ENCODE measurements at regions not wholly inside any gene's neighbourhood (a gene's known extent, or its start where the extent isn't known, plus 50 kb on each side); places are given as distances from the start of the nearest gene placed in this dataset.

DNA sequence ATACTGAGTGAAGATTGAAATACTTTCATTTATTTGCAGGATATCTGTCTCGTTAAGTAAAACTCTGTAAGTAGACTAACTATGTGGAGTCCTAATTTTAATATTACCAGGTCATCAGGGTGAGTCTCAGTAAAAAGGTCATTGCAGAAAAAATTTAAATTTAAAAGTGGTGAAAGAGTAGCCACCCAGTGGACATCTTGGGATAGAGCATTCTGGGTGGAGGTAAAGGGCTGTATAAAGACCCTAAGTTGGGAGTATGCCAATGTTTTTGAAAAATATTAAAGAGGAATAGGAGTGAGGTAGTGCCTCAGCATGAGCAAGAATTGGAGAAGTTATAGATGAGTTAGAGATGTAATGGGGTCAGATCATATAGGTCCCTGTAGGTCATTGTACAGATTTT, 145.5 kb downstream of the HMHB1 start:
- TF ChIP-seq, protein P1, sequence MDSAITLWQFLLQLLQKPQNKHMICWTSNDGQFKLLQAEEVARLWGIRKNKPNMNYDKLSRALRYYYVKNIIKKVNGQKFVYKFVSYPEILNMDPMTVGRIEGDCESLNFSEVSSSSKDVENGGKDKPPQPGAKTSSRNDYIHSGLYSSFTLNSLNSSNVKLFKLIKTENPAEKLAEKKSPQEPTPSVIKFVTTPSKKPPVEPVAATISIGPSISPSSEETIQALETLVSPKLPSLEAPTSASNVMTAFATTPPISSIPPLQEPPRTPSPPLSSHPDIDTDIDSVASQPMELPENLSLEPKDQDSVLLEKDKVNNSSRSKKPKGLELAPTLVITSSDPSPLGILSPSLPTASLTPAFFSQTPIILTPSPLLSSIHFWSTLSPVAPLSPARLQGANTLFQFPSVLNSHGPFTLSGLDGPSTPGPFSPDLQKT (IDR thresholded peaks at IDR 0.05; ENCODE audit: borderline replicate concordance, low read depth, low read length): no peak
- TF ChIP-seq, protein P2, sequence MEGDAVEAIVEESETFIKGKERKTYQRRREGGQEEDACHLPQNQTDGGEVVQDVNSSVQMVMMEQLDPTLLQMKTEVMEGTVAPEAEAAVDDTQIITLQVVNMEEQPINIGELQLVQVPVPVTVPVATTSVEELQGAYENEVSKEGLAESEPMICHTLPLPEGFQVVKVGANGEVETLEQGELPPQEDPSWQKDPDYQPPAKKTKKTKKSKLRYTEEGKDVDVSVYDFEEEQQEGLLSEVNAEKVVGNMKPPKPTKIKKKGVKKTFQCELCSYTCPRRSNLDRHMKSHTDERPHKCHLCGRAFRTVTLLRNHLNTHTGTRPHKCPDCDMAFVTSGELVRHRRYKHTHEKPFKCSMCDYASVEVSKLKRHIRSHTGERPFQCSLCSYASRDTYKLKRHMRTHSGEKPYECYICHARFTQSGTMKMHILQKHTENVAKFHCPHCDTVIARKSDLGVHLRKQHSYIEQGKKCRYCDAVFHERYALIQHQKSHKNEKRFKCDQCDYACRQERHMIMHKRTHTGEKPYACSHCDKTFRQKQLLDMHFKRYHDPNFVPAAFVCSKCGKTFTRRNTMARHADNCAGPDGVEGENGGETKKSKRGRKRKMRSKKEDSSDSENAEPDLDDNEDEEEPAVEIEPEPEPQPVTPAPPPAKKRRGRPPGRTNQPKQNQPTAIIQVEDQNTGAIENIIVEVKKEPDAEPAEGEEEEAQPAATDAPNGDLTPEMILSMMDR (tag by site-specific recombination; IDR thresholded peaks at IDR 0.05): no peak
- TF ChIP-seq SETDB1 (IDR thresholded peaks at IDR 0.05; ENCODE audit: insufficient read length, low read length) (no peak), ZNF274 (IDR thresholded peaks at IDR 0.05; ENCODE audit: low read length) (no peak), ZNF274 (tag by site-specific recombination; IDR thresholded peaks at IDR 0.05; ENCODE audit: borderline replicate concordance) (no peak), GLI4 (tag by site-specific recombination; IDR thresholded peaks at IDR 0.05) (no peak), MZF1 (tag by site-specific recombination; IDR thresholded peaks at IDR 0.05; ENCODE audit: borderline replicate concordance) (no peak), ZNF146 (tag by site-specific recombination; IDR thresholded peaks at IDR 0.05) (no peak), ZNF157 (tag by site-specific recombination; IDR thresholded peaks at IDR 0.05) (no peak), TCF7L2 (IDR thresholded peaks at IDR 0.05; ENCODE audit: borderline replicate concordance, low read depth, low read length) (no peak), ZNF785 (tag by site-specific recombination; IDR thresholded peaks at IDR 0.05) (no peak)
- TF ChIP-seq, protein P3, sequence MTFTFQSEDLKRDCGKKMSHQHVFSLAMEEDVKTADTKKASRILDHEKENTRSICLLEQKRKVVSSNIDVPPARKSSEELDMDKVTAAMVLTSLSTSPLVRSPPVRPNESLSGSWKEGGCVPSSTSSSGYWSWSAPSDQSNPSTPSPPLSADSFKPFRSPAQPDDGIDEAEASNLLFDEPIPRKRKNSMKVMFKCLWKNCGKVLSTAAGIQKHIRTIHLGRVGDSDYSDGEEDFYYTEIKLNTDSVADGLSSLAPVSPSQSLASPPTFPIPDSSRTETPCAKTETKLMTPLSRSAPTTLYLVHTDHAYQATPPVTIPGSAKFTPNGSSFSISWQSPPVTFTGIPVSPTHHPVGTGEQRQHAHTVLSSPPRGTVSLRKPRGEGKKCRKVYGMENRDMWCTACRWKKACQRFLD (tag by site-specific recombination; IDR thresholded peaks at IDR 0.05): no peak
- TF ChIP-seq, protein P4, sequence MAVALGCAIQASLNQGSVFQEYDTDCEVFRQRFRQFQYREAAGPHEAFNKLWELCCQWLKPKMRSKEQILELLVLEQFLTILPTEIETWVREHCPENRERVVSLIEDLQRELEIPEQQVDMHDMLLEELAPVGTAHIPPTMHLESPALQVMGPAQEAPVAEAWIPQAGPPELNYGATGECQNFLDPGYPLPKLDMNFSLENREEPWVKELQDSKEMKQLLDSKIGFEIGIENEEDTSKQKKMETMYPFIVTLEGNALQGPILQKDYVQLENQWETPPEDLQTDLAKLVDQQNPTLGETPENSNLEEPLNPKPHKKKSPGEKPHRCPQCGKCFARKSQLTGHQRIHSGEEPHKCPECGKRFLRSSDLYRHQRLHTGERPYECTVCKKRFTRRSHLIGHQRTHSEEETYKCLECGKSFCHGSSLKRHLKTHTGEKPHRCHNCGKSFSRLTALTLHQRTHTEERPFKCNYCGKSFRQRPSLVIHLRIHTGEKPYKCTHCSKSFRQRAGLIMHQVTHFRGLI (tag by site-specific recombination; IDR thresholded peaks at IDR 0.05): no peak
- TF ChIP-seq, protein P5, sequence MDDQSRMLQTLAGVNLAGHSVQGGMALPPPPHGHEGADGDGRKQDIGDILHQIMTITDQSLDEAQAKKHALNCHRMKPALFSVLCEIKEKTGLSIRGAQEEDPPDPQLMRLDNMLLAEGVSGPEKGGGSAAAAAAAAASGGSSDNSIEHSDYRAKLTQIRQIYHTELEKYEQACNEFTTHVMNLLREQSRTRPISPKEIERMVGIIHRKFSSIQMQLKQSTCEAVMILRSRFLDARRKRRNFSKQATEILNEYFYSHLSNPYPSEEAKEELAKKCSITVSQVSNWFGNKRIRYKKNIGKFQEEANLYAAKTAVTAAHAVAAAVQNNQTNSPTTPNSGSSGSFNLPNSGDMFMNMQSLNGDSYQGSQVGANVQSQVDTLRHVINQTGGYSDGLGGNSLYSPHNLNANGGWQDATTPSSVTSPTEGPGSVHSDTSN (CRISPR knock-in tag; IDR thresholded peaks at IDR 0.05): no peak
- TF ChIP-seq, protein P6, sequence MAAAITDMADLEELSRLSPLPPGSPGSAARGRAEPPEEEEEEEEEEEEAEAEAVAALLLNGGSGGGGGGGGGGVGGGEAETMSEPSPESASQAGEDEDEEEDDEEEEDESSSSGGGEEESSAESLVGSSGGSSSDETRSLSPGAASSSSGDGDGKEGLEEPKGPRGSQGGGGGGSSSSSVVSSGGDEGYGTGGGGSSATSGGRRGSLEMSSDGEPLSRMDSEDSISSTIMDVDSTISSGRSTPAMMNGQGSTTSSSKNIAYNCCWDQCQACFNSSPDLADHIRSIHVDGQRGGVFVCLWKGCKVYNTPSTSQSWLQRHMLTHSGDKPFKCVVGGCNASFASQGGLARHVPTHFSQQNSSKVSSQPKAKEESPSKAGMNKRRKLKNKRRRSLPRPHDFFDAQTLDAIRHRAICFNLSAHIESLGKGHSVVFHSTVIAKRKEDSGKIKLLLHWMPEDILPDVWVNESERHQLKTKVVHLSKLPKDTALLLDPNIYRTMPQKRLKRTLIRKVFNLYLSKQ (tag by site-specific recombination; IDR thresholded peaks at IDR 0.05; ENCODE audit: borderline replicate concordance): no peak
